ENCODE measurements at regions not wholly inside any gene's neighbourhood (a gene's known extent, or its start where the extent isn't known, plus 50 kb on each side); places are given as distances from the start of the nearest gene placed in this dataset.

DNA sequence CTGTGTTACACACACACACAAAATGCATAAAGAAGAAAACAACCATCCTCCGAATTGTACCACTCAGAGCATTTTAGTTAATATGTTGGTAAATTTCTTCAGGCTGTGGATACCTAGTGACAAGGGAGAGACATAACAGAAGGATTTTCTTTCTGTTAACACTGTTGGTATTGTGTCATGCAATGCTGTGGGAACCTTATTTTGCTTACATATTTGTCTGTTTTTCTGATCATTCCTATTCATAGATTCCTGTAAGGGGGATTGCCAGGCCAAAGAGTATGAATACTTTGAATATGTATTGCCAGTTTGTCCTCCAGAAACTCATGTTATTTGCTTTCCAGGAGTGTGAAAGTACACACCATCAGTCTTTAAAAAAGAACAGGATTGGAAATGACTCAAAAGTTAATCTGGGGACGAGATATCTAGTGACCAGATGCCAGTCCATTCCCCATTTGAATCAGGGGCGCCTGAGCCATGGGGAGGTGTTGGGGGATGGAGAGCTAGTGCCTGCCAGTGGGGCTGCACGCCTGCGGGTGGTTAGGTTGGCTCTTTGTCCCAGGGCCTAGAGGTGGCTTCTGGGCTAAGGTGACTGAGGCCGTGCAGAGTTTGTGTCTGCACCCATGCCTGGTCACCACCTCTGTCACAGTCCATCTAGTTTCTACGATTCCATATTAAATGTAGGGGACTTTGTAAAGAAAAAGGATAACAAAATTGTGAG is 142.0 kb downstream of the PTPN20 start:
- Mint-ChIP-seq H3K36me3 (ENCODE audit: low read depth) (no peaks in the 10 kb centered on the region), H3K4me1 (ENCODE audit: low read depth) (peaks cover 11% of the 10 kb centered on the region), H3K4me3 (no peak overlapping the region), H3K9me3 (no peaks in the 10 kb centered on the region), H3K27ac (no peak overlapping the region), H3K27me3 (no peaks in the 10 kb centered on the region)
- CTCF ChIA-PET, result no interaction called here
- POLR2A ChIA-PET, result no interaction called here
- DNase-seq, result no peak
- no peak for ATAC-seq
- intact Hi-C loops (cut with micrococcal nuclease), result no loop called here
- TF ChIP-seq, protein P1, sequence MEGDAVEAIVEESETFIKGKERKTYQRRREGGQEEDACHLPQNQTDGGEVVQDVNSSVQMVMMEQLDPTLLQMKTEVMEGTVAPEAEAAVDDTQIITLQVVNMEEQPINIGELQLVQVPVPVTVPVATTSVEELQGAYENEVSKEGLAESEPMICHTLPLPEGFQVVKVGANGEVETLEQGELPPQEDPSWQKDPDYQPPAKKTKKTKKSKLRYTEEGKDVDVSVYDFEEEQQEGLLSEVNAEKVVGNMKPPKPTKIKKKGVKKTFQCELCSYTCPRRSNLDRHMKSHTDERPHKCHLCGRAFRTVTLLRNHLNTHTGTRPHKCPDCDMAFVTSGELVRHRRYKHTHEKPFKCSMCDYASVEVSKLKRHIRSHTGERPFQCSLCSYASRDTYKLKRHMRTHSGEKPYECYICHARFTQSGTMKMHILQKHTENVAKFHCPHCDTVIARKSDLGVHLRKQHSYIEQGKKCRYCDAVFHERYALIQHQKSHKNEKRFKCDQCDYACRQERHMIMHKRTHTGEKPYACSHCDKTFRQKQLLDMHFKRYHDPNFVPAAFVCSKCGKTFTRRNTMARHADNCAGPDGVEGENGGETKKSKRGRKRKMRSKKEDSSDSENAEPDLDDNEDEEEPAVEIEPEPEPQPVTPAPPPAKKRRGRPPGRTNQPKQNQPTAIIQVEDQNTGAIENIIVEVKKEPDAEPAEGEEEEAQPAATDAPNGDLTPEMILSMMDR (IDR thresholded peaks at IDR 0.05), result no peak

DNA sequence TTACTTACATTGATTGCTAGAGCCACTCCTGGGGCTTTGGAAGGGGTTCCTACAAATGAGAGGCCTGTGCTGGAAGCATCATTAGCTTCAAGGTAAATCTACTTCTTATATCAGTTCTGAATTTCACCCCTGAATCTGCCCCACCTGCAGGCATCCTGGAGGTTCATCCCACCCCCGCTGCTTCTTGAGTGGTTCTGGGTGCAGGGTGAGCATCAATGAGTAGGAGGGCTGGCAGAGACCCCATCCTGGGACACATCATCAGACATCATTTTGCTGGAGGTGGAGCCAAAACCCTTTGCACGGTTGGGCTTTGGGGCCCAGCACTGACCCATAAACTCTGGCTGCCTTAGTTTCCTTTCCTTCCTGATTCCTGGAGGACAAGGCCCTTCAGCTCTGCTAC is 143.7 kb downstream of the PTPN20 start:
- no peaks in the 10 kb centered on the region for H3K27me3 Mint-ChIP-seq
- POLR2A ChIA-PET, result no interaction called here
- H3K9me3 Mint-ChIP-seq, result no peaks in the 10 kb centered on the region
- H3K4me1 Mint-ChIP-seq (ENCODE audit: low read depth), result peaks cover 3% of the 10 kb centered on the region
- intact Hi-C loops (cut with micrococcal nuclease), result no loop called here
- CTCF ChIA-PET, result interaction anchor here (1.4 to 1.9 kb wide), 2 partner anchors 31 to 257 kb away, joined by 5 to 6 read pairs; no protein-coding TSS in a partner anchor
- DNase-seq (no peak), ATAC-seq (no peak)
- H3K36me3 Mint-ChIP-seq (ENCODE audit: low read depth), result no peaks in the 10 kb centered on the region
- no peak overlapping the region for H3K4me3 Mint-ChIP-seq
- TF ChIP-seq, protein P1 (IDR thresholded peaks at IDR 0.05), result no peak
- H3K27ac Mint-ChIP-seq, result no peak overlapping the region

DNA sequence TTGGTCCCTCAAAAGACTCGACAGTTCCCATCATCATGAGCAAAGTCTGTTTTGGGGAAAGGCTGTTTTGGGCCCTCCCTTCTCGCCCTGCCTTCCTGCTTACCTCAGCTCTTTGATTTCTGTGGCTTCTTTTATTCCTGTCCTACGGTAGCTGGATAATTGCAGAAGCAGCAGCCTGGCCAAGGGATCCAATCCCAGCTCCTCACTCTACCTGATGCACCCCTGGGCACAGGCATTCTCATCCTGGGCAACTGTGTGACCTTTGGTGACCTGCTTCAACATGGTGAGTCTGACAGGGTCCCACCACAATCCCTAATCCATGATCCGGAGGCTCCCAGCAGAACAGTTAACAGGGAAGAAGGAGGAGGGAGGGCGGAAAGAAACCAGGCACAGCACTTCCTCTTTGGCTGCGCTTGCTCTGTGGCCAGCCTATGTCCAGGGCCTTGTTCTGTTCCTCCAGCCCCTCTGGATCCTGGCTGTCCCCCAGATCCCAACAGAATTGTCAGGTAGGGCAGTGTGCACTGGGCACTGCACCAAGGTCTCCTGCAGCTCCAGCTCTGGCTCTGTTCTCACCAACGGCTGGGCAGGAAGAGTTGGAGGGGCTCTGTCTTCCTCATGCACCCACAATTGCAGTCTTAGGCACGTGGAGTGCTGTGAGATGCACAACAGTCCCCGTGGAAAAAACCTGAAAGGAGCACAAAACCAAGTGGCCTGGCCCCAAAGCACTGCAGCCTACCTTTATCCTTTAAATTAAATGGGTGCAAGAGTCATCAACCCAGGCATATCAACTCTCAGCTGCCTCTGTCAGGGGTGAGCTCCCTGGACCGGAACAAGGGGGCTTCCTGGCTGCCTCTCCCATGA is 144.4 kb downstream of the PTPN20 start:
- Mint-ChIP-seq H3K36me3 (ENCODE audit: low read depth) (no peaks in the 10 kb centered on the region), H3K9me3 (no peaks in the 10 kb centered on the region), H3K27me3 (no peaks in the 10 kb centered on the region), H3K27ac (no peak overlapping the region), H3K4me1 (ENCODE audit: low read depth) (peaks cover 3% of the 10 kb centered on the region), H3K4me3 (no peak overlapping the region)
- DNase-seq (no peak), ATAC-seq (no peak)
- intact Hi-C loops (cut with micrococcal nuclease), result no loop called here
- ChIA-PET CTCF (interaction anchor here (1.4 to 1.9 kb wide), 2 partner anchors 31 to 256 kb away, joined by 5 to 6 read pairs; no protein-coding TSS in a partner anchor), POLR2A (no interaction called here)
- TF ChIP-seq, protein P1 (IDR thresholded peaks at IDR 0.05), result no peak

DNA sequence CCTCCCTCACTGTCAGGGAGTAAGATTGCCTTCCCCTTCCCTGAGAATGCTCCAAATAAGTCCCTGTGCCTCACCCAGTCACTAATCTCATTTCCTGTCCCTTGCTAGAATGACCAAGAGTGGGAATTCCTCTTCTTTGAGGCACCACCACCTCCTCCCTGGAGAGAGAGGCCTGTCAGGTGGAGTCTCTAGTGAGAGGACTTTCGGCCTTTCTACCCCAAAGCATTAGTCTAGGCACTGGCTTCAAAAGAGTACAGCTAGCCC is 145.0 kb downstream of the PTPN20 start:
- ChIA-PET CTCF (no interaction called here), POLR2A (no interaction called here)
- ATAC-seq (no peak), DNase-seq (no peak)
- H3K36me3 Mint-ChIP-seq (ENCODE audit: low read depth), result no peaks in the 10 kb centered on the region
- TF ChIP-seq, protein P1 (IDR thresholded peaks at IDR 0.05), result no peak
- intact Hi-C loops (cut with micrococcal nuclease), result no loop called here
- H3K27me3 Mint-ChIP-seq, result no peaks in the 10 kb centered on the region
- H3K4me3 Mint-ChIP-seq, result no peak overlapping the region
- no peak overlapping the region for H3K27ac Mint-ChIP-seq
- H3K4me1 Mint-ChIP-seq (ENCODE audit: low read depth), result peaks cover 3% of the 10 kb centered on the region
- no peaks in the 10 kb centered on the region for H3K9me3 Mint-ChIP-seq

DNA sequence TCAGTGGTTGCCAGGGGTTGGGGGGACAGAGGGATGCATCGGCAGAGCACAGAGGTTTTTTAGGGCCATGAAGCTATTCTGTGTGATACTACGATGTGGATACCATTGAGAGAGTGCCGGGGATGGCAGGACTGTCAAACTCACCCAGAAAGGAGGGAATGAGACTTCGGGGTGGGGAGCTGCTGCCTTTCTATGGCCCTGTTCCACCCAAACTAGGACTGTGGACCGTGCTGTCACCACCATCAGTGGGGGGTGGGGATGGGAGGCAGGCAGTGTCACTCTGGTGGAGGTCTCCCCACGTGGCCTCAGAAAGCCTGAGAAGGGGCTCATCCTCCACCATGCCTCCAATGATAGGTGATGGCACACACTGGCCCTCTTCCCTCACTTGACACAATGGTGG is 146.2 kb downstream of the PTPN20 start:
- Mint-ChIP-seq H3K9me3 (no peaks in the 10 kb centered on the region), H3K27me3 (no peaks in the 10 kb centered on the region), H3K4me3 (no peak overlapping the region), H3K27ac (no peak overlapping the region), H3K4me1 (ENCODE audit: low read depth) (peaks cover 3% of the 10 kb centered on the region), H3K36me3 (ENCODE audit: low read depth) (no peaks in the 10 kb centered on the region)
- intact Hi-C loops (cut with micrococcal nuclease), result no loop called here
- DNase-seq, result no peak
- ATAC-seq, result no peak
- ChIA-PET POLR2A (no interaction called here), CTCF (no interaction called here)
- TF ChIP-seq, protein P1 (IDR thresholded peaks at IDR 0.05), result no peak

Data from activated CD8-positive, alpha-beta T cell treated with anti-CD3 and anti-CD28 coated beads for 36 hours (primary cell).